GM18520 (cell line): ENCODE measurements at regions not wholly inside any gene's neighbourhood (a gene's known extent, or its start where the extent isn't known, plus 50 kb on each side); places are given as distances from the start of the nearest gene placed in this dataset.
"Not testable (repeated sequence)": the region's sequence is repeated elsewhere in the genome, so short reads cannot be mapped to it uniquely, and the experiment has no call there.

Source experiments
- ATAC-seq: cut with Tn5 transposase; IDR thresholded peaks from one replicate; pipeline ENCODE4 v1.9.1; 2021; ENCODE audit not compliant: unreplicated experiment

GRCh38 chr1:245062741-245063305, 92.0 kb upstream of the KIF26B start:
- ATAC-seq: no peak

GRCh38 chr1:245061808-245062207, 93.0 kb upstream of the KIF26B start:
- not testable (repeated sequence) for ATAC-seq

GRCh38 chr1:245060684-245061374, 94.0 kb upstream of the KIF26B start:
- ATAC-seq: no peak

- no peak for ATAC-seq
These were observed 94.9 kb upstream of the KIF26B start for GRCh38 chr1:245059806-245060424.

- ATAC-seq: no peak
These were observed 95.9 kb upstream of the KIF26B start for GRCh38 chr1:245058882-245059281.

- no peak for ATAC-seq
These were observed 96.3 kb upstream of the KIF26B start for GRCh38 chr1:245058436-245058835.

GRCh38 chr1:245056913-245057312, 97.9 kb upstream of the KIF26B start:
- no peak for ATAC-seq

- not testable (repeated sequence) for ATAC-seq
These were observed 98.5 kb upstream of the KIF26B start for GRCh38 chr1:245056296-245056695.

GRCh38 chr1:245055752-245056151, 99.0 kb upstream of the KIF26B start:
- no peak for ATAC-seq

- no peak for ATAC-seq
These were observed 100.1 kb upstream of the KIF26B start for GRCh38 chr1:245054507-245055270.

GRCh38 chr1:245054105-245054504, 100.7 kb upstream of the KIF26B start:
- no peak for ATAC-seq

- ATAC-seq: no peak
These were observed 102.5 kb upstream of the KIF26B start for GRCh38 chr1:245052258-245052657.

- no peak for ATAC-seq
These were observed 103.2 kb upstream of the KIF26B start for GRCh38 chr1:245051349-245052221.

- no peak for ATAC-seq
These were observed 108.0 kb upstream of the KIF26B start for GRCh38 chr1:245046769-245047168.

- ATAC-seq: no peak
These were observed 108.5 kb upstream of the KIF26B start for GRCh38 chr1:245046315-245046714.

GRCh38 chr1:245045087-245045881, 109.5 kb upstream of the KIF26B start:
- ATAC-seq: no peak

GRCh38 chr1:245043611-245043940, 111.2 kb upstream of the KIF26B start:
- ATAC-seq: no peak

- ATAC-seq: no peak
These were observed 113.6 kb upstream of the KIF26B start for GRCh38 chr1:245041058-245041698.

GRCh38 chr1:245039196-245039595, 115.6 kb upstream of the KIF26B start:
- ATAC-seq: no peak

GRCh38 chr1:245036102-245036501, 118.7 kb upstream of the KIF26B start:
- no peak for ATAC-seq
